ENCODE measurements at regions not wholly inside any gene's neighbourhood (a gene's known extent, or its start where the extent isn't known, plus 50 kb on each side); places are given as distances from the start of the nearest gene placed in this dataset.
"Not testable (repeated sequence)": the region's sequence is repeated elsewhere in the genome, so short reads cannot be mapped to it uniquely, and the experiment has no call there.

GRCh38 chr10:20391629-20392028, 505.5 kb downstream of the NEBL start:
- DNase-seq = no peak

- DNase-seq = no peak
These were observed 515.4 kb downstream of the NEBL start for GRCh38 chr10:20381761-20382160.

GRCh38 chr10:20380401-20380800, 516.7 kb downstream of the NEBL start:
- DNase-seq = no peak

- no peak for DNase-seq
These were observed 524.4 kb downstream of the NEBL start for GRCh38 chr10:20372748-20373147.

- not testable (repeated sequence) for DNase-seq
These were observed 526.1 kb downstream of the NEBL start for GRCh38 chr10:20370977-20371533.

- no peak for DNase-seq
These were observed 527.0 kb downstream of the NEBL start for GRCh38 chr10:20369863-20370736.

- peak; percentile 59 for DNase-seq
These were observed 533.4 kb downstream of the NEBL start for GRCh38 chr10:20363684-20364083.

GRCh38 chr10:20355915-20356314, 539.7 kb downstream of the PLXDC2 start:
- peak; percentile 37 for DNase-seq

GRCh38 chr10:20355011-20355410, 538.8 kb downstream of the PLXDC2 start:
- DNase-seq = no peak

- DNase-seq = no peak
These were observed 537.9 kb downstream of the PLXDC2 start for GRCh38 chr10:20354166-20354565.

- no peak for DNase-seq
These were observed 534.3 kb downstream of the PLXDC2 start for GRCh38 chr10:20350509-20350908.

- no peak for DNase-seq
These were observed 526.8 kb downstream of the PLXDC2 start for GRCh38 chr10:20343036-20343435.

Measured in retina (tissue), 1 donor.